Stimulated activated CD4-positive, alpha-beta T cell treated with anti-CD3 and anti-CD28 coated beads, Interleukin-1b, Interleukin-23, amount 100 ng/mL, for 1 hour (primary cell): ENCODE measurements at regions not wholly inside any gene's neighbourhood (a gene's known extent, or its start where the extent isn't known, plus 50 kb on each side); places are given as distances from the start of the nearest gene placed in this dataset.
"Not testable (repeated sequence)": the region's sequence is repeated elsewhere in the genome, so short reads cannot be mapped to it uniquely, and the experiment has no call there.

Experiments used
- DNase-seq, 2 donors: peaks; one replicate each; pipeline ENCODE4 v3.0.0-alpha.2; 2020; ENCODE audit warnings: low read depth in 2 of 2

DNA sequence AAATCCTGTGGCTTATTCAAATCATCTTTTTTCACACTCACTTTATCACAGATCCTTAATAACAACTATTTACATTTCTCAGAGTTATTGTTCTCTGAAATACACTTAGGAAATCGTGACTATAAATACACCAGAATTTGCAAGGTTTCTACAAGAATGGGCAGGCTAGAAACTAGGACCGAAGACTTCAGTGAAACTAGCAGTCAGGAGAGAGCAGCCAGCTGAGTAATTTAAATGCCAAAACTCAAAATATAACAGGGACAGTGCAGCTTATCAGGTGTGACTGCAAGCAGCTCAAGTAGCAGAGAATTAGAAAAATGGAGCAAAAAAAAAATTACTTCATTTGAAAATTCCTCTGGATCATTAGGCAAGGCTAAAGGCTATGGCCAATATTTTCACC lies 719.3 kb upstream of the ZNF608 start:
- no peak for DNase-seq

DNA sequence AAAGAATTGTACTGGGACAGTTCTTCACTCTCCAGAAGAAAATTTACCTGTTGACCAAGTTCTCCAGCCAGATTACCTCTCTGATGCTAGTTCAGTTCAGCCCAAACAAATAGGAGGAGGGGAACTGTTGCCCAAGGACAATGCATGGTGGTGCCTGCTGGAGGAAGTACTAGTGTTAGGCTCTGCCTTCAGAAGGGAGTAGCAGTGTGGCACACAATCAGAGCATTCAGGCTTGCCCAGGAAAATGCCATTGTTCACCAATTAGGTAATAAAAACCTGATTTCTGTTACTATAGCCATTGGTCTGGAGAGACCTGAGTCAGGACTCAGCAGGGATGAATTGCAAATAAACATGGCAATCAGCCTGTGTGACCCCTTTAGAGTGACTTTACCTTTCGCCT lies 720.8 kb upstream of the ZNF608 start:
- no peak for DNase-seq

DNA sequence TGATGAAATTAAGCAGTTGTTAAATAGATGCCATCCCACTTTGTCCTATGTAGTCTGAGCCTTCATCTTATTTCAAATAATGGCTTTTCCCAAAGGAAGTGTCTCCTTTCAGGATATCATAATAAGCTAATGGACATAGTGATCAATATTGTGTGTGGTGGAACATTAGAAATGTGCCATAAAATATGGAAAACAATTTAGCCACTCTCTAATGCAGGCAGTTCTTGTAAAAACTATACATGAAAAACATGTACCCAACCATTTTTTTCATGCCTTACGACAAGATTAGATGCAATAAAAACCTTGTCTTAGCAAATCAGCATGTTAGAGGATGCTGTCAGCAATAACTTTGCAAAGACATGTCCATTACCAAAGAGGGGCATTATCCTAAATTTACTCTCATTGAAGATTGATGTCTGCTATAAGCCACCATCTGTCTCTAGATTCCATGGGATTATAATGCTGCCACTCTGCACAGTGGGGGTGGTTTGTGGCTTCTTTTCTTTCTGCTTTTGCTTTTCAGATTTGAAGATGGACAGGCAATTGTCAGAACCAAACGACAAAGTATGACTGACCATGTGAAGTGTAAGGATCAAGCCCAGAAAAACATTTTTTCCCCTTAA lies 724.0 kb upstream of the ZNF608 start:
- DNase-seq = no peak

DNA sequence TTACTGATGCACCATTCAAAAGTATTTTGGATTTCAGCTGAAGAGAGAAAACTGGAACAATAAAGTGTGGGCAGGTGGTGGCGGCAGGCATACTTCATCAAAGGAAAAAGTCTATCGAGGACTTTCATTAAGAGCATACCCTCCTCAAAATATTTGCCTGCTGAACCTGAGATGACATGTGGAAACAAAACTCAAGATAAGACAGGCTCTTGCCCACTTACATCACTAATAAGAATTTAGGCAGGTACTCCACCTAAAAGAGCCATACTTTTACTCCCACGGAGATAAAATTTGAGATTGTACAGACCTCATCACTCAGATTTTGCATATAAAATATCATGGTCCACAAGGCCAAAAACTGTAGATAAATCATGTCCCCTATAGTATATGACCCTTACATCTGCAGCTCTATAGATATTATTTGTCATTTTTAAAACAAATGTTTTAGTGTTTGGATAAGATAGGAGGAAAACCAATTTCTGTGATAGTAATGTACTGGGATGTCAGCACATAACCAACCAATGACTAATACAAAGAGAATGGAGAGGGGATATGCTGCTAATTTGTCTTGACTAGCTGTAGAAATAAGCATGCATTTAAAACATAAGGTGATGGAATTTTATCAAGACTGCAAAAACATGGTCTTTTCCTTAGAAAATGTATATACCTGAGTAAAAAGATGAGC lies 730.6 kb upstream of the ZNF608 start:
- DNase-seq = no peak

DNA sequence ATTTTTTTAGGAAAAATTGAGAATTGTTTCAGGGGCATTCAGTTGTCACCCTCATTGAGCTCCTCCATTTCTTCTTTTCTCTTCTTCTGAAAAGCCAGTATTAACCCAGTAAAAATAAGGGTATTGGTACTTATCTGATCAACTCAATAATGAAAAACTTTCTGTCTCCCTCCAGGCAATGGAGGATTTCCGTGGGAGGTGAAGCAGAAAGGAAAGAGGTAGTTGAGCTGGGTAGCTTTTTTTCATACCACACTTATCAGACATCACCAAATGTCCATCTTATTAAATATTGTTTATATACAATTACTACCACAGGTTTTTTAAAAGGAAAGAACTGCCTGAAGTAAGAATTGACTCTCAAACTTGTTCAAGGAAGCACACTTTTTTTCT lies 731.1 kb upstream of the ZNF608 start:
- DNase-seq = no peak

DNA sequence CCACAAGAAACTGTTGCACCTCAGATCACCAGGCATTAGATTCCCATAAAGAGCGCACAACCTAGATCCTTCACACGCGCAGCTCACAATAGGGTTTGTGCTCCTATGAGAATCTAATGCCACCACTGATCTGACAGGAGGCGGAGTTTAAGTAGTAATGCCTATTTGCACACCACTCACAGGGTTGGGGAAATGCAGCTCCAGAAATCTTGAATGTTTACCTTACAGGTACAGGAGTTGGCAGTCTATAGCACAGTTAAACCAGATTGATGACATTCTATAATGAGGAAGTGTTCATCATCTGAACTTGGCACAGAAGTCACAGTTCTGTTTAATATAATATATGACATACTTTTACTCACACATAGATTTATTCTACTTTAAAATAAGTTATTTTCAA lies 732.2 kb upstream of the ZNF608 start:
- DNase-seq = no peak

DNA sequence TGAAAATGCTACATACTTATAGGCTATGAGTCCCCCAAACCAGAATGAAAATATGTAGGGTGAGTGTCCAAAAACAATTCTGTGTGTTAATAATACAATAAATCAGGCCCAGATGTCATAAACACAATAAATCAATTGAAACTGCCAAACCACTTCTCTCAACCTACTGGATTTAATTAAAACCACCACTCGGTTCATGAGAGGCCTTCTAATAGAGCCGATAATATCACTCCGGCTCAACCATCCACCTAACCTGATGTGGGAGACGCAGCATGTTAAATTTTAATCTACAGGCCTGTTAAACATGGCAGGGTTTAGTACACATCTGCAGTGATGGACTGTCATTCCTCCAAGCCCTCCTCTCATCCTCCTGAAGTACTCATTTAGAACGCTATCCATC lies 734.5 kb upstream of the ZNF608 start:
- no peak for DNase-seq

DNA sequence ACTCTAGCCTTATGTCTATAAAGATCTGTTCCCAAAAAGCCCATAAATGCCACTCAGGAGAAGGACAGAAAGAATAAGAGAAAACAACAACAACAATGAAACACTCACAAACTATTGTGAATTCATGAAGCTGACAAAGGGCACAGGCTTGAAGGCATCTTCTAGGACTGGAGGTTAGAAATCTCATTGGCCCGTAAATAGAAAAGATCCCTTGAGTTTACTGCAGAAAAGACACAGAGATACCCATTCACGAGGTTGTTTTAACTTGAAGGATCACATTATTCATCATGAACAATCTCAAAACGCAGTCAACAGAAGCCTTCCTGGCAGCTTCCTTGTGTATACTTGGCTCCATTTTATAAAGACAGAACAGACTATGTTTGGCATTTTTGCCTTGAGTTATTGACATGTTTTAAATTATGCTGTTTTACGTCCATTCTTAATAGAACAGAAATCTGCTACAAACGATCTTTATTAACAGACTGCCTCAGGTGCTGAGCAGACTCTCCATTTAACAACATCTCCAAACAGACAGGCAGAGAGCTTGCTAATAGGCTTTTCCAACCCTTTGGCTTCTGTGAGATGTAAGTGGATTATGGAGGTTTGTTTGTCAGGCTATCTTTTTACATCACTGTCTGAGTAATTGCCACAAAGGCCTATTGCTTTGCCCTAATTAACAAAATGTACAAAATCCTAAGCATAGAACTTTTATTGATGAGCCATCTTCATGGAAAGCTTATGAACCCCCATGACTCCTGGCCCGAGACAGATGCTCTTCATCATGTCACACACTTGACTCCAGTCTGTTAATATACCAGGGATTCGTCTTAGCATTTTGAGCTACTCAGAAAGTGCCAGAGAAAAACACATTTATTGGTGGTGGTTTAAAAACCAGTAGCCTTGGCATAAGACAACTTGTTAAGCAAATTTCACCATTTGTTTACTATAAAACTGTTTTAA lies 735.3 kb upstream of the ZNF608 start:
- DNase-seq = no peak

DNA sequence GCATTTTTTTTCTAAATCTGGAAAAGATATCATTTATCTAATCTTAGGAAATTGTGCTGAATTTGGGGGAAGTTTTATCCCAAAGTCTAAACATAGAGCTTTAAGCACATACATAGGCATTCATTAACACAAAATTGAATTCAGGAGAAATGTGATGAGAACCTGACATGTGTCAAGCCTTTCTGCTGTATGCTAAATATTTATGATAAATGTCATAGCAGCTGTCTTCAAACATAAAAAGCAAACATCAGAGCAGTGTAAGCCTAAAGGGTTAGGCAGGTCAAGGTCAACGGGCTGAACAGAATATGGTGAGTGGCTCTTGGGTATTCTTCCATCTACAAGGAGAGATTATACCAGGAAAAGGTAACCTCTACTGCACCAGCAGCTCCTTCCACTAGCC lies 737.2 kb upstream of the ZNF608 start:
- no peak for DNase-seq

DNA sequence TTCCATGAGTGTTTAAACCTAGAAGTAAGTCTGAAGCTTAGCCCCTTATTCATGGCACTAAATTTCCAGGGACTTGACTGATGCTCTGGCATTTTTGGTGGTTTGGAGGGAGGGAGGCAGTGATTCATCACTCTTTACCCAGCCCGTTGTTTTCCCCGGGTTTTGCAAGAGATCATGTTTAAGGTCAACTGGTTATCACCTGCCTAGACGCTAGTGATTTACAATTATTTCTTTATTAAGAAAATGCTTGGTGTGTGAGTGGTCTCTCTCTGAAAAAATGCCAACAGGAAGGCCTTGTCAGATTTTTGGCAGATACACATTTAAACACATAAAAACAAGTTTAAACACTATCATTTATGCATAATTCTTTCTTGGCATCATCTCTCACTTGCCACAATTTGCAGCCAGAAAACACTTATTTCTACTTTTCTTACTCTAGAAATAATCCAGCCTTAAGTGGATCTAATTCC lies 737.9 kb upstream of the ZNF608 start:
- no peak for DNase-seq

DNA sequence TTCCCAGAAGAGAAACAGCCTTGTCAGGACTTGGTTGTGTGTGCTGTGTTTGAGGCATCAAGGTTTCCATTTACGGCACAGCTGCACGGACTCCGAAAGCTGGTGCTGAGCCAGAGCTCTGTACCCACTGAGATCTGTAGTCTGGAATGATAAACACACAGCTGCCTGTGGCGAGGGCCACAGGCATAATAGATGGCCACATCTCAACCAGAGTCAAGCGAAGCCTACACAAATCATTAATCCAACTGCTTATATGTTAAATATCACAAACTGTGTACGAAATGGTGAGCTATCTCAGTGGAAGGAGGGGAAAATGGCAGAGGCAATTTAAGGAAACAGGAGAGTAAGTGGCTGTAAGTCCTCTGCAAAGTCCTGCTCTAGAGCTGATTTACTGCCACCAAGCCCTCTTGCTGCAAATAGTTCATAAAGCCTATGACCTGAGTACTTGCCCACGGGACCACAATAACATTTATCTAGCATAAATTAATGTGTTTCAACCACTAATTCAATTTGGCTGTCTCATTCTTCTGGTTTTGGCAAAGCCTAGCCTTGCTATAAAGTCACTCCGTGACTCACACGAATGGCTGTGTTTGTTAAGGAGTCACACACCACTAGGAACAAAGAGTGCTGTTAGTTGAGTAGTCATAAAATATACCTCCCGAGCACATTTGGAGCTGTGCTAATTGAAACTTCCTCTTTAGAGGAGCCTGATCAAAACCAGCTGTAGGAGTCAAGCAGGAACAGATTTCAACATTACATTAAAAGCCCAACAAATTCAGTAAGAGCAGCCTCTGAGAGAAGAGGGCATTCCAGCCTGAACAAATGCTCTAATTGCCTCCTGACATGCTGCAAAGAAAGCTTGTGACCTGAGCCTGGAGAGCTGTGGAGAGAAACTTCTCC lies 738.6 kb upstream of the ZNF608 start:
- no peak for DNase-seq

DNA sequence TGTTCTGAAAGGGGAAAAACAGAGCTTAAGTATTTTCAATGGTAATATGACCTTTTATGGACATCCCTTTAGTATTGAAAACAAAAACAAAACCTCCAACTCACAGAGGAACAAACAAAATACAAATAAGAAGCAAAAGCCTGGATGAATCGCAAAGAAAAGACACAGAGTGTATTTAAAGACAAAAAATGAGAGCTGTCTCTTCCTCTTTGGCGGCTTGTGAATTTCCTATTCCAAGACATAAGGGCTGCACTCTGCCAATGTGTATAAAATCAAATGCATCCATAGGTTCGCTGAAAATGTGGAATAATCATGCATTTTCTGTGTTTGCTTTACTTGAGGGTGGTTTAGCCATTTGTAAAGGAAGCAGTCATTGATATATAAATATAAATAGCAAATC lies 739.3 kb upstream of the ZNF608 start:
- DNase-seq = no peak

DNA sequence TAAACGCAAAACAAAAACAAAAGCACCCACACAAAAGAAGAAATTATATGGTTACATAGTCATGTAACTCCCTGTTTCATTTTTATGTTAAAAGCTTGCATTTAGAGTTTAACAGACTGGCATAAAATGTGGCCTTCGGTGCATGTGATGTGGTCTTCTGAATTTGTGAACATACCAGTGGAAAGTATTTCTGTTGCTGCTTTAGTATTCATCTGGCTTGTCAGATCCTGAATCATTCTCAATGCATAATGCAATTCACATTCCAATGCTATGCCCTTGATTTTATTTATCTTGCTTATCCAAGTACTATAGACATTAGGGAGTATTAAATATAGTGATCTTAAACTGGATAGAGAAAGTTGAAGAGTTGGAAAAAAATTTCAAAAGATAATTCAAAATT lies 740.2 kb upstream of the ZNF608 start:
- no peak for DNase-seq

DNA sequence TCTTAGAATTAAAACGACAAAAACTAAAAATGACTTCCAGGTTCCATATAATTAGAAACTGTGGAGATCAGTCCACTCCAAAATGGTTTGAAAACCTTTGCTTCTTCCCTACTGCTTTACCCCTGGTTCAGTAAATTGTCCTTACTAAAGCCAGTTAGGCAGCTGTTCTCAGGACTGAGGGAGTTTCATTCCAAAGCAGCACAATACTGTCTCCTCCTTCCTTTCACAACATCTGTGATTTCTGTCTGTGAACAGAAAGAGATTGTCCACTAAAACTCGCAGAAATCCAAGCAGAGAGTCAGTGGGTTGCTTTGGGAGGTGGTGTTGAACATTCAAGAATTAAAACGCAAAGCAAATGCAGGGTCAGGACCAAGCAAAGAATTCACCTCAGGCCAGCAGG lies 740.8 kb upstream of the ZNF608 start:
- DNase-seq = no peak

DNA sequence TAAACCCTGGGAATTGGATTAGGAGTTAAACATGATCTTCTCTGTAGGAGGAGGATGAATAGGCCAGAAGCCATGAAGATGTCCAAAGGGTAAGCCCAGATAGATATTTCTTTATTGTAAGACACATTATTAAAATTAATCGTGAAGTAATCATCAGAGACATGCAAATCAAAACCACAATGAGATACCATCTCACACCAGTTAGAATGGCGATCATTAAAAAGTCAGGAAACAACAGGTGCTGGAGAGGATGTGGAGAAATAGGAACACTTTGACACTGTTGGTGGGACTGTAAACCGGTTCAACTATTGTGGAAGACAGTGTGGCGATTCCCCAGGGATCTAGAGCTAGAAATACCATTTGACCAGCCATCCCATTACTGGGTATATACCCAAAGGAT lies 741.2 kb upstream of the ZNF608 start:
- not testable (repeated sequence) for DNase-seq

DNA sequence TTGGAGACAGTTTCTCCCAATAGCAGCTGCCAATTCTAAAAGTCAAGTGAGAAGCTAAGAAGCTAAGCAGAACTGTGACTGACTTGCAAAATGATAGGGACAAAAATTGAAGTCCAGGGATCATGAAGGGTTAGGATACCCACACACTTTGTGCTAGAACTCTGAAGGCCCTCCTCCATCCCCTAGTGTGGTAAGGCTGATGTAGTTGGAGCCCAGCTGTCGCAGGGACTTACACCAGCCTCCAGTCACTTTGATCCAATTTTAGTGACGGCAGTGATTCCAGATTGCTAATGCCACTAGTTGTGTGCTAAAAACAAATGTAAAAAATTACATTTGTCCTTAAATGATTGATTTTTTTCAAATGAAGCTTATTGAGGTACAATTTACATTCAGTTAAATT lies 742.7 kb upstream of the ZNF608 start:
- DNase-seq = no peak

DNA sequence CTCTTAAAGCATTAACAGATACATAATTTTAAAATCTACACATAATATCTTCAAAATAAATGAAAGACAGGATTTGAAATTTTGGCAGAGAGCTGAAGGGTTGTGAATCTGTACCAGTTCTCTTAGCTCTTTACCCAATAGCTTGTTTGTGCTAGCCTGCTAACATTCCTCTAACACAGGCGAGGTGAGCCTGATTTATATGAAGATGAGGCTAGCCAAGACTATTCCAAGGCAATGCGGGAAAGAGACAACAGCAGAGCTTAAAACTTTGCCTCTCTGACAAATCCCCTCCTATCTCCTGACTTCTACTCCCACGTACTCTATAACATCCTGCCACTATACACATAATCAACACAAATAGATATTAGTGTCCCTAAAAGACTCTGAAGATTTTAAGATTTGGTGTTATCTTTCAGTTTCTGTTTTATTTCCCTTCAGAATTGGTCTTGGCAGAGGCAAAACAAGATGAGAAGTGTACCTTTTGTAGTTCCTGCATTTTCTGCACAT lies 745.6 kb upstream of the ZNF608 start:
- DNase-seq = no peak

DNA sequence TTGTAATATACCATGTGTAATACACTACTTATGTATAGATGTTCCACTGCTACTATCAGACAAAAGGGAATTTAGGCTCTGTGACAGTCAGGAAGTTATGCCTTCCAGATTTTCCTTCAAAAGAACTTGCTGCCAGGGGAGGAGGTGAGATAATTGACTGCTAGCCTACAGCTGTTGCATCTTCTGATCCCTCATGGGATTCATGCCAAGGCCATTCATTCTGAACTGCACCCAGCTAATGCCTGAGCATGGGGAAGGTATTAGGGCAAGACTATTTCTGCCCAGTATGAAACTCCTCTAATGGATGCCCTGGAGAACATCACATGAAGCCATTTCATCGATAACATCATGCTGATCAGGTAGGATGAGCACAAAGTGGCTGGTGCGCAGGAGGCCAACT lies 746.5 kb upstream of the ZNF608 start:
- DNase-seq = no peak

DNA sequence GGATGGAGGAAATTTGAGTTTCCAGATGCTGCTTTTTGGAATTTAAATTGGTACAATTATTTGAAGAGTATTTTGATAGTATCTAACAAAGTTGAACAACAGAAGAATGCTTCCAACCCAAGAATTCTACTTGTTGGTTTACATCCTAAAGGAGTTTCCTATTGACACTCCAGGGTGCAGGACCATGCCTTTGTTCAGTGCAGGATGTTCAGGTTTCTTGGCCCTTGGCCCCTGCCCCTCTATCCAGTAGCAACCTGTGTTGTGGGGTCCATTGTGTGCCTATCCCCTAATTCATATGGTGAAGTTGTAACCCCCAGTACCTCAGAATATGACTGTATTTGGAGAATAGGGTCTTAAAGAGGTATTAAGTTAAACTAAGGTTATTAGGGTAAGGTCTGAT lies 750.0 kb upstream of the ZNF608 start:
- DNase-seq = no peak

DNA sequence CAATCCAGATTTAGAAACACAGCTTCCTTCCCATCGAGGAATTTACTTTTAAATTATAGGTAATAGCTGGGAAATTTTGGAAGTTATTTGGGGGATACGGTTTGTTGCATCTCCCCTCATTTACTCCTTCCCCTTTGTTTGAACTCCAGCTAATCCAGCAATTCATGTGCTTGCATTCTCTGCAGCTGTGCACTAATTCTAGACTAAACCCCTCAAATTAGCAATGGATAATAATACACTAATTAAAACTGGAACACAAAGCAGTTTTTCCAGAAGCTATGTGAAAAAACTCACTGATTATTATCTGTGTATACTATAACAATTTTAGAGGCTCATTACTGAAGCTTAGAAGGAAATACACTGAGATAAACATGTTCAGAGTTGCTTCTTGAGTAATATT lies 751.2 kb upstream of the ZNF608 start:
- DNase-seq = no peak

DNA sequence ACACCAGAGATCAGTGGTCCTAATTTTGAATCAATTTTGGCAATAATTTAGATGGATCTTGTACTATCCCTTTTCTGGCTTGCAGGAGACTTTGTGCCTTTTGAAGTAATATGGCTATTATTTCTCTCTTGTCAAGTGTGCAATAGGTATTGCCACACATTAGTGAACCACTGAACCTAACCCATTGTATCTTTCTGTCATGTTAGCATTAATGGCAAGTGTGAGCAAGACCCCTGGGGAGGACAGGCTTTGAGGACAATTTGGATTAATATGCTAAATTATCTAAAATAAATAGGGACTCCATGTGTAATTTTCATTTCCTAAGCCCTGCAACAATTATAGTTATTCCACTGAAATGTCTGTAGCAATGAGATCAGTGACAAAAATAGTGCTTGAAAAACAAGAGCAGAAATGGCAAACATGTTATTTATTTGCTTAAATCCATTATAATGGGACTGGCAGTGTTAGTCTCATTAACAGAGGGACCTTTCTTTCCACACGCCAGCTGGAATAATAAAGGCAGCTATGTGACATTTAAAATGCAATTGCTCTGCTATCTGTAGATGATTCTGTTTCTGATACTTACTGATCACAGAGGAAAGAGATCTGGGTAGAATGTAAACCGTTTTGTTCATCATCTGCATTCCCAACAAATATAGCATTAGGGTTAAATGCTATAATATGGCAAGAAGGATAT lies 753.3 kb upstream of the ZNF608 start:
- DNase-seq = no peak
